ENCODE measurements at regions not wholly inside any gene's neighbourhood (a gene's known extent, or its start where the extent isn't known, plus 50 kb on each side); places are given as distances from the start of the nearest gene placed in this dataset.

GRCh38 chr3:194245474-194245873, 105.7 kb downstream of the CPN2 start:
- Histone ChIP-seq H3K4me3 (ENCODE audit: low read length in 2 of 2) (no peak overlapping the region), H3K27me3 (ENCODE audit: control insufficient read depth in 2 of 2, insufficient read depth in 1 of 2, low read length in 1 of 2) (no peaks in the 10 kb centered on the region), H3K27ac (ENCODE audit: low read depth in 1 of 2, low read length in 1 of 2) (no peak overlapping the region), H3K36me3 (ENCODE audit: control insufficient read depth in 2 of 2, insufficient read depth in 2 of 2, low read length in 1 of 2) (no peaks in the 10 kb centered on the region), H3K4me1 (ENCODE audit: control insufficient read depth in 2 of 2, insufficient read depth in 2 of 2, low read length in 2 of 2) (peaks cover 0 to 9% of the 10 kb centered on the region in 2 donors), H3K9me3 (ENCODE audit: control insufficient read depth in 2 of 2, insufficient read depth in 1 of 2, low read length in 1 of 2) (no peaks in the 10 kb centered on the region)
- DNase-seq (ENCODE audit: low read depth in 6 of 9, low spot score in 9 of 9), result no peak
- 98% methylated on average over 2 of the region's 2 CpGs for WGBS

DNA sequence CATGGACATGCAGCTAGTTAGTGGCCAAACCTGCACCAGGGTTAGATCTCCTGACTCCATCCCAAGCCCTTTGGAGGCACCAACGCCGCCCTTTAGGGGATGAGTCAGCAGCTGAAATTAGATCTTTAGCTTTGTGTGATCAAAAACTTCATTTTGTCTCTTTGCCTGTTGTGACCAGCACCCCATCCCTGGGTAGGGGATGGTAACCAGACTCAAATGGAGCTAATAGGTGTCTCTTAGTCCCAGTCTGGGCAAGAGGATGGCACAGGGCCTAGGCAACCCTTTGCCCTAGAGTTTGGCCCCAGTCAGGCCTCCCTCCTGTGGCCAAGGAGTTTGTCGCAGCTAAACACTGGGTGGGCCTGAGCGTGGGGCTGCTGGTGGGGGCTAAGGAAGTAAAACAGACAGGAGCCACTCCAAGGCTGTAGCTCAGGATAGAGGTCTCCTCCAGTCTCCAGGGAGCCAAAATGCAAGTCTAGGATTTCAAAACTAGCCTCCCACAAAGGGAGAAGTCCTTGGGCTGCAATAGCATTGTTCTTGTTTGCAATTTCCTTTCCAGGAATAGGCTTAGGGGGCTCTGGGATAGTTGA, 105.1 kb downstream of the CPN2 start:
- no peaks in the 10 kb centered on the region for H3K36me3 ChIP-seq (ENCODE audit: control insufficient read depth in 2 of 2, insufficient read depth in 2 of 2, low read length in 1 of 2)
- no peaks in the 10 kb centered on the region for H3K9me3 ChIP-seq (ENCODE audit: control insufficient read depth in 2 of 2, insufficient read depth in 1 of 2, low read length in 1 of 2)
- no peak overlapping the region for H3K27ac ChIP-seq (ENCODE audit: low read depth in 1 of 2, low read length in 1 of 2)
- DNase-seq (ENCODE audit: low read depth in 6 of 9, low spot score in 9 of 9), result no peak
- WGBS, result 92% methylated on average over 4 of the region's 4 CpGs
- no peak overlapping the region for H3K4me3 ChIP-seq (ENCODE audit: low read length in 2 of 2)
- H3K4me1 ChIP-seq (ENCODE audit: control insufficient read depth in 2 of 2, insufficient read depth in 2 of 2, low read length in 2 of 2), result peaks cover 0 to 15% of the 10 kb centered on the region in 2 donors
- no peaks in the 10 kb centered on the region for H3K27me3 ChIP-seq (ENCODE audit: control insufficient read depth in 2 of 2, insufficient read depth in 1 of 2, low read length in 1 of 2)

DNA sequence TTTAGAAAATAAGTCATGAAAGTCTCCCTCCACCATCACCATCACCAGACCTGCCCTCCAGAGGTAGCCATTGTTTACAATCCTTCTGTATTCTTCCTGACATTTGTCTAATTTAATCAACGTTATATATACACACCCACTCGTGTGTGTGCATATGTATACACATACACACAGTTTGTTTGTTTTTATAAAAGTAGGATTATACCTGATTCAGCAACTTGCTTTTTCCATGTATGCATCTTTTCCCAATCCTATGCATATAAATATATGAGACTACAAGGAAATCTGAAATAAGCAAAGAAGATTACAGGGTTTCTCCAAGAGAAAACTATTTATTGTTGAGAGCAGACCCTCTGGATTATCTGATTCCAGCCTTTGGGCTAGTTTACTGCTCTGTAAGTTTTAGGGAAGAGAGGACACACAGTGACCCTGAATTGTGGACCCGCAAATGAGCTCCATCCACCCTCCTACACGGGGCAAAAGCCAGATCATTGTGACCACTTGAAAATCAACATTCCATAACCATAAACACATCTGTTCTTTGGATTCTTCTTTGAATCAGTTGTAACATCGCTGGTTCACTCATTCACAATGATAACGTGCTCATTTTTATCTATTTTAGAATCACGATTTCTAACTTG, 104.3 kb downstream of the CPN2 start:
- Histone ChIP-seq H3K36me3 (ENCODE audit: control insufficient read depth in 2 of 2, insufficient read depth in 2 of 2, low read length in 1 of 2) (no peaks in the 10 kb centered on the region), H3K4me1 (ENCODE audit: control insufficient read depth in 2 of 2, insufficient read depth in 2 of 2, low read length in 2 of 2) (peaks cover 0 to 17% of the 10 kb centered on the region in 2 donors), H3K4me3 (ENCODE audit: low read length in 2 of 2) (no peak overlapping the region), H3K27ac (ENCODE audit: low read depth in 1 of 2, low read length in 1 of 2) (no peak overlapping the region), H3K9me3 (ENCODE audit: control insufficient read depth in 2 of 2, insufficient read depth in 1 of 2, low read length in 1 of 2) (peaks cover 0 to under 1% of the 10 kb centered on the region in 2 donors), H3K27me3 (ENCODE audit: control insufficient read depth in 2 of 2, insufficient read depth in 1 of 2, low read length in 1 of 2) (no peaks in the 10 kb centered on the region)
- WGBS, result 97% methylated on average over 7 of the region's 7 CpGs
- no peak for DNase-seq (ENCODE audit: low read depth in 6 of 9, low spot score in 9 of 9)

DNA sequence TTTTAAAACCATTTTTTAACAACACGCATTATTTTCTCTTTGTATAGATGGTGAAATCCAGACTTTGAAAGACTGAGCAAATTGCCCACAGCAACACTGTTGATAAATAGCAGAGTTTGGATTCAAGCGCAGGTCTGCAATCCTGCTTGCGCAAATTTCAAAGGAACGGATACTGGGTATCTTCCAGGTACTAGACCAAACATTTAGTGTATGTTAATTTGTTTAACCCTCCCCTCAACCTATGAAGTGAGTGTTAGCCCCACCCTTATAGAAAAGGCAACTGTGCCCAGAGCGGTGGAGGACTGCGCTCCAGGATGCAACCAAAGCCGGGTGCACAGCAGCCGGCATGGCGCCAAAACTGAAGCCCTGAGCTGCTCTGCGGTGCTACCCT, 103.8 kb downstream of the CPN2 start:
- no peak for DNase-seq (ENCODE audit: low read depth in 6 of 9, low spot score in 9 of 9)
- Histone ChIP-seq H3K27ac (ENCODE audit: low read depth in 1 of 2, low read length in 1 of 2) (no peak overlapping the region), H3K9me3 (ENCODE audit: control insufficient read depth in 2 of 2, insufficient read depth in 1 of 2, low read length in 1 of 2) (peaks cover 0 to 4% of the 10 kb centered on the region in 2 donors), H3K4me1 (ENCODE audit: control insufficient read depth in 2 of 2, insufficient read depth in 2 of 2, low read length in 2 of 2) (peaks cover 0 to 17% of the 10 kb centered on the region in 2 donors), H3K36me3 (ENCODE audit: control insufficient read depth in 2 of 2, insufficient read depth in 2 of 2, low read length in 1 of 2) (no peaks in the 10 kb centered on the region), H3K27me3 (ENCODE audit: control insufficient read depth in 2 of 2, insufficient read depth in 1 of 2, low read length in 1 of 2) (no peaks in the 10 kb centered on the region), H3K4me3 (ENCODE audit: low read length in 2 of 2) (no peak overlapping the region)
- WGBS, result 98% methylated on average over 10 of the region's 10 CpGs

- Histone ChIP-seq H3K4me1 (ENCODE audit: control insufficient read depth in 2 of 2, insufficient read depth in 2 of 2, low read length in 2 of 2) (peaks cover 0 to 17% of the 10 kb centered on the region in 2 donors), H3K27me3 (ENCODE audit: control insufficient read depth in 2 of 2, insufficient read depth in 1 of 2, low read length in 1 of 2) (no peaks in the 10 kb centered on the region), H3K36me3 (ENCODE audit: control insufficient read depth in 2 of 2, insufficient read depth in 2 of 2, low read length in 1 of 2) (no peaks in the 10 kb centered on the region), H3K9me3 (ENCODE audit: control insufficient read depth in 2 of 2, insufficient read depth in 1 of 2, low read length in 1 of 2) (peaks cover 0 to 4% of the 10 kb centered on the region in 2 donors), H3K27ac (ENCODE audit: low read depth in 1 of 2, low read length in 1 of 2) (no peak overlapping the region), H3K4me3 (ENCODE audit: low read length in 2 of 2) (no peak overlapping the region)
- no peak for DNase-seq (ENCODE audit: low read depth in 6 of 9, low spot score in 9 of 9)
- 39% methylated on average over 13 of the region's 13 CpGs for WGBS
Measured at GRCh38 chr3:194249323-194250097, 101.6 kb downstream of the CPN2 start.

DNA sequence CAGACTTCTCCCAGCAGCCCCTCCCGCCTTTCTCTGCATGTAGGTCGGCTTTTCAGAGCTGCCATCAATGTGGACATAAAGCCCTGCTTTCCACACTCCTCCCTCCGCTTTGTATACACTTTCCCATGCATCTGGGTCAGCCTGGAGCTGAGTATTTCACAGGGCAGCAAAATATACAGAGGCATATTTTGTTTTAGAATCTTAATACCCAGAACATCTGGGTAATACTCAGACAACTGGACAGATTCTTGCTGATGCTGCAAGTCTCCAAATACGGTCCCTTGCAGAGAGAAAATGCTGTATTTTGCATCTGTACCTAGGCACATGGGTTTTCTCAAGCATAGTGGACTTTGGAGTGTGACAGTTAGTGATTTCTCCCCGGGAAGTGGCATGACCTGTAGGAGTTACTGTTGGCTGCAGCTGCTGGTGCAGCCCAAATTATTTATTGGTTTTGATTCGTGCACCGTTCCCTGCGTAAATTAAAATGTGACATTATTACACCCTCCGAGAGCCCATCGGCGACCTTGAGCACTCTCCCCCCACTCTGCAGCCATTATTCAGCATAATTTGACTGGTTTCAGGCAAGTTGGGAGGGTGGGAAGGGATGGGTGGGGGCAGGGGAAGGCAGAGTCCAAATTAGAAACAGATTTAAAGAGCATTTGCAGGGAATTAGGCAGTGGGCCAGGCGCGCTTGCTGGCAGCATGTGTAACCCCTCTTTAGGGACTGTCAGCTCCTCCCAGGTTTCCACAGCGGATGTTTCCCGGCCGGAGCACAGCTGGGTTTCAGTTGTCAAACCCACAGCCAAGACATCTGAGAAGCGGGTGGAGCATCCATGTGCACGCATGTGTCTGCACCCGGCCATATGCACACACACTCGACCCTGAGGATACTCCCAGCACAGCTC, 100.8 kb downstream of the CPN2 start:
- DNase-seq (ENCODE audit: low read depth in 6 of 9, low spot score in 9 of 9), result no peak
- H3K36me3 ChIP-seq (ENCODE audit: control insufficient read depth in 2 of 2, insufficient read depth in 2 of 2, low read length in 1 of 2), result no peaks in the 10 kb centered on the region
- H3K27ac ChIP-seq (ENCODE audit: low read depth in 1 of 2, low read length in 1 of 2), result no peak overlapping the region
- H3K4me3 ChIP-seq (ENCODE audit: low read length in 2 of 2), result no peak overlapping the region
- peaks cover 0 to 6% of the 10 kb centered on the region in 2 donors for H3K9me3 ChIP-seq (ENCODE audit: control insufficient read depth in 2 of 2, insufficient read depth in 1 of 2, low read length in 1 of 2)
- H3K4me1 ChIP-seq (ENCODE audit: control insufficient read depth in 2 of 2, insufficient read depth in 2 of 2, low read length in 2 of 2), result peaks cover 3 to 21% of the 10 kb centered on the region in 2 donors
- 79% methylated on average over 20 of the region's 20 CpGs for WGBS
- no peaks in the 10 kb centered on the region for H3K27me3 ChIP-seq (ENCODE audit: control insufficient read depth in 2 of 2, insufficient read depth in 1 of 2, low read length in 1 of 2)

GRCh38 chr3:194251007-194251406, 100.1 kb downstream of the CPN2 start:
- Histone ChIP-seq H3K4me3 (ENCODE audit: low read length in 2 of 2) (no peak overlapping the region), H3K4me1 (ENCODE audit: control insufficient read depth in 2 of 2, insufficient read depth in 2 of 2, low read length in 2 of 2) (peaks cover 8 to 28% of the 10 kb centered on the region in 2 donors)
- WGBS, result 95% methylated on average over 10 of the region's 10 CpGs

GRCh38 chr3:194251461-194251860, 99.7 kb downstream of the CPN2 start:
- no peak overlapping the region for H3K4me3 ChIP-seq (ENCODE audit: low read length in 2 of 2)
- WGBS, result 87% methylated on average over 6 of the region's 6 CpGs
- peaks cover 0 to 7% of the 10 kb centered on the region in 2 donors for H3K9me3 ChIP-seq (ENCODE audit: control insufficient read depth in 2 of 2, insufficient read depth in 1 of 2, low read length in 1 of 2)
- DNase-seq (ENCODE audit: low read depth in 6 of 9, low spot score in 9 of 9), result no peak
- no peak overlapping the region for H3K27ac ChIP-seq (ENCODE audit: low read depth in 1 of 2, low read length in 1 of 2)
- no peaks in the 10 kb centered on the region for H3K36me3 ChIP-seq (ENCODE audit: control insufficient read depth in 2 of 2, insufficient read depth in 2 of 2, low read length in 1 of 2)
- no peaks in the 10 kb centered on the region for H3K27me3 ChIP-seq (ENCODE audit: control insufficient read depth in 2 of 2, insufficient read depth in 1 of 2, low read length in 1 of 2)
- H3K4me1 ChIP-seq (ENCODE audit: control insufficient read depth in 2 of 2, insufficient read depth in 2 of 2, low read length in 2 of 2), result peaks cover 8 to 32% of the 10 kb centered on the region in 2 donors

More at GRCh38 chr3:194251007-194251406, 100.1 kb downstream of the CPN2 start:
- H3K36me3 ChIP-seq (ENCODE audit: control insufficient read depth in 2 of 2, insufficient read depth in 2 of 2, low read length in 1 of 2), result no peaks in the 10 kb centered on the region
- no peak overlapping the region for H3K27ac ChIP-seq (ENCODE audit: low read depth in 1 of 2, low read length in 1 of 2)
- no peak for DNase-seq (ENCODE audit: low read depth in 6 of 9, low spot score in 9 of 9)
- H3K27me3 ChIP-seq (ENCODE audit: control insufficient read depth in 2 of 2, insufficient read depth in 1 of 2, low read length in 1 of 2), result no peaks in the 10 kb centered on the region
- peaks cover 0 to 7% of the 10 kb centered on the region in 2 donors for H3K9me3 ChIP-seq (ENCODE audit: control insufficient read depth in 2 of 2, insufficient read depth in 1 of 2, low read length in 1 of 2)

Measured in thymus (tissue), 11 donors.